K562 (cell line): ENCODE measurements at regions not wholly inside any gene's neighbourhood (a gene's known extent, or its start where the extent isn't known, plus 50 kb on each side); places are given as distances from the start of the nearest gene placed in this dataset.

ENCODE experiments used
- ATAC-seq: fragments of 200-7000 bp; cut with Tn5 transposase; 3 replicates; pipeline ENCODE4 v1.9.1; 2020; ENCODE audit warnings: moderate library complexity
- BruUV-seq: library from RNA; stranded (reverse); fragments of 400-500 nt; replicated peaks from 2 replicates; lab custom pipeline; 2021; lab: Mats Ljungman, UMichigan
- CTCF ChIA-PET: fragments of 300-600 bp; formaldehyde crosslinking; extraction: SDS; loops from one replicate; lab custom pipeline; 2021; ENCODE audit warnings: low intra/inter-chr PET ratio; lab: Yijun Ruan, JAX
- POLR2A ChIA-PET: fragments of 300-600, 350-650 bp; sonication (Branson Sonifier 250); formaldehyde crosslinking; extraction: SDS; loops from one replicate; lab custom pipeline; 2021; ENCODE audit warnings: antibody characterized with exemption, inconsistent platforms; lab: Yijun Ruan, JAX
- DNase-seq, 4 experiments: peaks; one replicate each; pipeline versions ENCODE4 v3.0.0 to v3.0.0-alpha.2; 2011 to 2018; ENCODE audit warnings: low spot score in 3 of 4, mixed read lengths in 3 of 4; ENCODE audit errors: extremely low read depth in 1 of 4
- FAIRE-seq: peaks from 2 replicates; lab custom pipeline; 2011; peaks lifted over from hg19 to GRCh38; lab: Jason Lieb, UNC
- H2AFZ ChIP-seq: 2 replicates; pipeline ENCODE4 v1.6.0; 2011; ENCODE audit warnings: low read depth, low read length, control low read depth, inconsistent platforms
- H3K27ac ChIP-seq: fragments of 200-600 bp; 3 replicates; pipeline ENCODE4 v1.8.0; 2011; ENCODE audit warnings: low read depth, mild to moderate bottlenecking, control low read depth, inconsistent platforms, low read length, moderate library complexity, mixed read lengths; ENCODE audit errors: extremely low read depth
- H3K27me3 ChIP-seq, 2 experiments: fragments of 300-600 bp in 1 of 2; 2 replicates in 1 of 2; 3 replicates in 1 of 2; pipeline versions ENCODE4 v1.6.0 to v1.8.0; 2011; ENCODE audit warnings: inconsistent platforms in 2 of 2, low read length in 2 of 2, mild to moderate bottlenecking in 1 of 2, mixed read lengths in 1 of 2, moderate library complexity in 1 of 2; ENCODE audit not compliant: control insufficient read depth in 2 of 2, insufficient read depth in 2 of 2
- H3K36me3 ChIP-seq: fragments of 300-600 bp; 3 replicates; pipeline ENCODE4 v1.8.0; 2011; ENCODE audit warnings: mild to moderate bottlenecking, low read length, inconsistent platforms; ENCODE audit not compliant: control insufficient read depth, insufficient read depth
- H3K4me1 ChIP-seq, 2 experiments: fragments of 200-600 bp in 1 of 2; replicated peaks in 1 of 2; 2 replicates in 1 of 2; 3 replicates in 1 of 2; pipeline versions ENCODE4 v1.5.1 to v1.8.0; 2011; ENCODE audit warnings: inconsistent platforms in 2 of 2, low read length in 2 of 2, mild to moderate bottlenecking in 1 of 2, mixed read lengths in 1 of 2, moderate library complexity in 1 of 2; ENCODE audit not compliant: control insufficient read depth in 2 of 2, insufficient read depth in 2 of 2
- H3K4me2 ChIP-seq: 2 replicates; pipeline ENCODE4 v1.6.1; 2011; ENCODE audit warnings: low read length, control low read depth, inconsistent platforms, mixed read lengths; ENCODE audit not compliant: insufficient read depth
- H3K4me3 ChIP-seq: fragments of 200-600 bp; sonication (generic), shearing (Covaris generic); 2 replicates; pipeline ENCODE4 v1.5.1; 2016; ENCODE audit warnings: control low read depth, inconsistent platforms
- H3K79me2 ChIP-seq: fragments of 200-600 bp; 3 replicates; pipeline ENCODE4 v1.8.0; 2011; ENCODE audit warnings: low read length, inconsistent platforms; ENCODE audit not compliant: control insufficient read depth, insufficient read depth
- H3K9ac ChIP-seq, 2 experiments: 2 replicates each; pipeline versions ENCODE4 v1.6.0 to v1.6.1; 2011; ENCODE audit warnings: low read depth in 2 of 2, low read length in 2 of 2, control low read depth in 1 of 2, inconsistent platforms in 1 of 2, mild to moderate bottlenecking in 1 of 2, mixed read lengths in 1 of 2; ENCODE audit not compliant: insufficient read depth in 1 of 2
- H3K9me1 ChIP-seq: one replicate; pipeline ENCODE4 v1.6.0; 2011; ENCODE audit warnings: inconsistent platforms, mild to moderate bottlenecking, low read length, moderate library complexity; ENCODE audit not compliant: control insufficient read depth, insufficient read depth
- H3K9me3 ChIP-seq: replicated peaks from 2 replicates; pipeline ENCODE4 v1.5.1; 2011; ENCODE audit warnings: low read depth, low read length, inconsistent platforms; ENCODE audit not compliant: control insufficient read depth, insufficient read depth
- H4K20me1 ChIP-seq: replicated peaks from 2 replicates; pipeline ENCODE4 v1.6.1; 2011; ENCODE audit warnings: low read length, inconsistent platforms, mixed read lengths; ENCODE audit not compliant: control insufficient read depth, insufficient read depth
- BCOR ChIP-seq: fragments of 450-650 bp; IDR thresholded peaks from 2 replicates; pipeline ENCODE4 v1.6.1; 2016
- ETV5 ChIP-seq: sonication (generic); formaldehyde crosslinking; IDR thresholded peaks from 2 replicates; pipeline ENCODE4 v1.4.0; 2020; ENCODE audit warnings: low read depth, mild to moderate bottlenecking, missing genetic modification reagents
- MECOM ChIP-seq: fragments of 250-450 bp; sonication (Bioruptor Pico); IDR thresholded peaks from 2 replicates; pipeline ENCODE4 v1.8.0; 2022; ENCODE audit warnings: inconsistent platforms
- MITF ChIP-seq: IDR thresholded peaks from 2 replicates; pipeline ENCODE4 v1.6.1; 2014; ENCODE audit warnings: antibody characterized with exemption
- NFXL1 ChIP-seq: fragments of 450-650 bp; formaldehyde crosslinking; IDR thresholded peaks from 2 replicates; pipeline ENCODE4 v1.4.0; 2021; ENCODE audit warnings: mild to moderate bottlenecking
- WGBS: fragments of 100-300 bp; shearing (Covaris generic); methylation state at CpG from one replicate; pipeline ENCODE4 v1.1.6; 2016; ENCODE audit warnings: low coverage, mixed read lengths; ENCODE audit not compliant: insufficient coverage; ENCODE audit errors: missing lambda C conversion rate; 5-methylcytosine and 5-hydroxymethylcytosine counted together
- in situ Hi-C: fragments of 300-500 bp; cut with MboI; formaldehyde crosslinking; loops from 4 replicates; pipeline ENCODE4 v1.15.0; 2018; ENCODE audit warnings: inconsistent platforms, mixed read lengths
- intact Hi-C: fragments of 100-400 bp; cut with micrococcal nuclease; formaldehyde crosslinking; loops from 2 replicates; pipeline ENCODE4 v1.14.2; 2022

GRCh38 chr4:165609653-165610052, 230.8 kb downstream of the CPE start:
- H3K27me3 ChIP-seq = no peaks in the 10 kb centered on the region
- no peak overlapping the region for H3K4me2 ChIP-seq
- WGBS = 0% methylated on average over 2 of the region's 2 CpGs
- DNase-seq = no peak
- no peaks in the 10 kb centered on the region for H3K36me3 ChIP-seq
- H3K9ac ChIP-seq = no peak overlapping the region
- no peak for ATAC-seq
- no peaks in the 10 kb centered on the region for H3K79me2 ChIP-seq
- intact Hi-C loops = no loop called here
- H3K4me1 ChIP-seq = no peaks in the 10 kb centered on the region
- H2AFZ ChIP-seq = no peak overlapping the region
- no TSS peak for BruUV-seq
- ChIA-PET CTCF (no interaction called here), POLR2A (no interaction called here)
- H3K9me1 ChIP-seq = no peaks in the 10 kb centered on the region
- in situ Hi-C loops = no loop called here
- no peak overlapping the region for H3K4me3 ChIP-seq
- no peaks in the 10 kb centered on the region for H4K20me1 ChIP-seq
- no peak for FAIRE-seq
- TF ChIP-seq BCOR (no peak), MECOM (CRISPR knock-in tag) (no peak), MITF (no peak), ETV5 (CRISPR knock-in tag) (no peak), NFXL1 (CRISPR knock-in tag) (no peak)
- TF ChIP-seq, all 486 proteins: peak for 0
- Histone ChIP-seq H3K27ac (no peak overlapping the region), H3K9me3 (no peaks in the 10 kb centered on the region)
